KMS-11 (cell line): ENCODE measurements at regions not wholly inside any gene's neighbourhood (a gene's known extent, or its start where the extent isn't known, plus 50 kb on each side); places are given as distances from the start of the nearest gene placed in this dataset.

Experiments
- H2AFZ ChIP-seq: fragments of 200-600 bp; sonication (generic); 2 replicates; pipeline ENCODE4 v1.6.1; 2016; ENCODE audit warnings: antibody characterized with exemption, mixed run types, low read depth
- H3K27ac ChIP-seq: fragments of 200-600 bp; sonication (generic); 2 replicates; pipeline ENCODE4 v1.6.1; 2016; ENCODE audit warnings: mild to moderate bottlenecking, mixed run types
- H3K27me3 ChIP-seq: fragments of 200-600 bp; sonication (generic); 2 replicates; pipeline ENCODE4 v1.6.1; 2017; ENCODE audit warnings: mild to moderate bottlenecking, low read depth, mixed run types, moderate library complexity; ENCODE audit not compliant: insufficient read depth
- H3K36me3 ChIP-seq: fragments of 200-600 bp; sonication (generic); 2 replicates; pipeline ENCODE4 v1.6.1; 2017; ENCODE audit warnings: mild to moderate bottlenecking, mixed run types; ENCODE audit not compliant: insufficient read depth
- H3K4me1 ChIP-seq: fragments of 200-600 bp; sonication (generic); 2 replicates; pipeline ENCODE4 v1.6.1; 2016; ENCODE audit warnings: mild to moderate bottlenecking, low read depth, mixed run types; ENCODE audit not compliant: poor library complexity, severe bottlenecking
- H3K4me2 ChIP-seq: fragments of 200-600 bp; sonication (generic); 2 replicates; pipeline ENCODE4 v1.7.0; 2016; ENCODE audit warnings: mild to moderate bottlenecking, mixed run types
- H3K4me3 ChIP-seq: fragments of 200-600 bp; sonication (generic); IDR thresholded peaks from 2 replicates; pipeline ENCODE4 v1.6.1; 2017; ENCODE audit warnings: low read depth, low read length, mixed read lengths; ENCODE audit not compliant: insufficient read depth
- H3K79me2 ChIP-seq: fragments of 200-600 bp; sonication (generic); 2 replicates; pipeline ENCODE4 v1.6.1; 2016; ENCODE audit warnings: low read depth, mixed run types; ENCODE audit not compliant: insufficient read depth
- H3K9ac ChIP-seq: fragments of 200-600 bp; sonication (generic); 2 replicates; pipeline ENCODE4 v1.6.1; 2016; ENCODE audit warnings: mild to moderate bottlenecking, mixed run types
- H4K20me1 ChIP-seq: fragments of 200-600 bp; sonication (generic); 2 replicates; pipeline ENCODE4 v1.6.1; 2016; ENCODE audit warnings: mild to moderate bottlenecking, mixed run types; ENCODE audit not compliant: insufficient read depth
- CTCF ChIP-seq: fragments of 200-600 bp; sonication (generic); conservative IDR thresholded peaks from 2 replicates; pipeline ENCODE4 v1.6.1; 2017; ENCODE audit warnings: low read depth, mild to moderate bottlenecking, antibody characterized with exemption, low read length, moderate library complexity, mixed read lengths

GRCh38 chr1:81388435-81388834 lies 412.3 kb upstream of the ADGRL2 start:
- Histone ChIP-seq H2AFZ (no peak overlapping the region), H3K79me2 (no peaks in the 10 kb centered on the region), H4K20me1 (no peaks in the 10 kb centered on the region), H3K27ac (no peak overlapping the region), H3K27me3 (no peaks in the 10 kb centered on the region), H3K4me3 (no peak overlapping the region), H3K9ac (no peak overlapping the region), H3K36me3 (no peaks in the 10 kb centered on the region), H3K4me1 (no peaks in the 10 kb centered on the region), H3K4me2 (no peak overlapping the region)
- TF ChIP-seq CTCF, result no peak

DNA sequence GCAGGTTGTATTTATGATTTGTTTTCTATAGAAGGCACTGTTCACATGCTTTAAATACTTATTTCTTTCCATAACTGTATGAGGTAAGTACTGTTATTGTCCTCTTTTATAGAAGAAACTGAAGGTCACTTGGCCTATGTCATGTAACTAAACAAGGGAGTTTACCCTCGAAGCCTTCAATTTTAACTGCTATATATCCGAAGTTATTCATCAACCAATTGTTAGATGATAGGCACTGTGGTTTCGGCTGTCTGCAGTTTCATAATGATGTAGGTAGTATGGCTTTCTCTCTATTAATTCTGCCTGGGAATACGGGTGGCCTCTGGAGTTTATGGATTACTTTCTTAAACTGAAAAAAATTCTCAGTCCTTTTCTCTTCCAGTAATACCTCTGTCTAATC lies 413.3 kb upstream of the ADGRL2 start:
- TF ChIP-seq CTCF, result no peak
- no peaks in the 10 kb centered on the region for H3K4me1 ChIP-seq
- H2AFZ ChIP-seq, result no peak overlapping the region
- H4K20me1 ChIP-seq, result no peaks in the 10 kb centered on the region
- no peak overlapping the region for H3K4me3 ChIP-seq
- no peaks in the 10 kb centered on the region for H3K79me2 ChIP-seq
- no peak overlapping the region for H3K9ac ChIP-seq
- no peaks in the 10 kb centered on the region for H3K27me3 ChIP-seq
- no peaks in the 10 kb centered on the region for H3K36me3 ChIP-seq
- no peak overlapping the region for H3K4me2 ChIP-seq
- no peak overlapping the region for H3K27ac ChIP-seq

DNA sequence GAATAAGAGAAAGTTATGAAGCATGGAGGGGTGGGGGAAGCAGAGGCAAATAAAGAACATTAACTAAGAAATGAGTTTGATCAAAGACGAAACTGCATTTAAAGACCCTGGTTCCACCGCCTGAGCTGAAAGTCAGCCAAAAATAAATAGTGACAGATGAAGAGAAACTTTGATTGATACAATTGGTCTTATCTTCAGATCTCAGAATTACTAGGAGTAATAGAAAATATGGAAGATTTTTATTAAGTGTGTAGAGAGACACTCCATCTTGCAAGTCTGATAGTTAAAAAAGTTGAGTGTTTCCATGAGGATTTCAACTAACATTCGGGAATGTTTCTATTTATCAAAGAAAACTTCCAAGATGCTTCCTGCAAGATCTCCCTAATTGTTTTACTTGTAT lies 418.2 kb upstream of the ADGRL2 start:
- Histone ChIP-seq H3K4me1 (no peaks in the 10 kb centered on the region), H3K79me2 (no peaks in the 10 kb centered on the region), H3K4me2 (no peak overlapping the region), H3K27me3 (no peaks in the 10 kb centered on the region), H4K20me1 (no peaks in the 10 kb centered on the region), H2AFZ (no peak overlapping the region), H3K4me3 (no peak overlapping the region), H3K27ac (no peak overlapping the region), H3K9ac (no peak overlapping the region), H3K36me3 (no peaks in the 10 kb centered on the region)
- TF ChIP-seq CTCF, result no peak

DNA sequence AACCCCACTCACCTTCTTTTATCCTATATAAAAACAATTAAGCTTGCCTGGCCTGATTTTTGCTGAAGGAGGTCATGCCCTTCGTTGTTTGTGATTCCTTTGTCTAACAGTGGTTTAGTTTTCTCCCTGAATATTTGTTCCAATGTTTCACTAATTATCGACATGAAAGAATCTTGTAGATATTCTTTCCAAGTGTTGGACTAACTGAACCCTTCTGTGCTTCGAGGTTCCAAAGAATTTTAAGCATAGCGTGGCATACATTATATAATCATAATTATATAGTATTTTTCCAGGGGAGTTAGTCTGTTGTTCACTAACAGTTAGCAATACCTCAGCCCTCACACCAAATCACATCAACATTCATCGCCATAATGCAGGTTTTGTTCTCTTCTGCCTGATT lies 418.9 kb upstream of the ADGRL2 start:
- H3K79me2 ChIP-seq, result no peaks in the 10 kb centered on the region
- no peaks in the 10 kb centered on the region for H4K20me1 ChIP-seq
- H3K36me3 ChIP-seq, result no peaks in the 10 kb centered on the region
- no peak overlapping the region for H3K27ac ChIP-seq
- H3K4me3 ChIP-seq, result no peak overlapping the region
- H3K9ac ChIP-seq, result no peak overlapping the region
- no peak overlapping the region for H2AFZ ChIP-seq
- H3K27me3 ChIP-seq, result no peaks in the 10 kb centered on the region
- no peak for TF ChIP-seq CTCF
- H3K4me2 ChIP-seq, result no peak overlapping the region
- H3K4me1 ChIP-seq, result no peaks in the 10 kb centered on the region

DNA sequence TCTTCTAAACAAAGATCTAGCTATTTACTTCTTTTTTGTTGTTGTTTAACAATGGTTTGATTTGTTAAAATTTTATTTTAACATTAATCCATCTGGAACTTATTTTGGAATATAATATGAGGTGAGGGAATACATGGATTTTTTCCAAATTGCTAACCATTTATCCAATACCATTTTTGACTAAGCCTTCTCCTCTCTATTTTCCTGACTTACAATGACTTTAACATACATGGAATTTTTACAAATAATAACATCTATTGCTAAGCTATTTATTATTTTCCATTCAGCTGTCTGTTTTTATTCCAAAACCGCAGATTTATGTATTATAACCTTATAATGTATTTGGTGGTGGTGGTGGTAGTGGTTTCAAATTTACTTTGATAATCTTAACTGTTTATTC lies 420.3 kb upstream of the ADGRL2 start:
- H3K27ac ChIP-seq, result no peak overlapping the region

More for the DNA sequence above, 420.3 kb upstream of the ADGRL2 start:
- Histone ChIP-seq H3K4me1 (no peaks in the 10 kb centered on the region), H3K36me3 (no peaks in the 10 kb centered on the region), H2AFZ (no peak overlapping the region), H3K4me3 (no peak overlapping the region), H3K4me2 (no peak overlapping the region), H4K20me1 (no peaks in the 10 kb centered on the region), H3K9ac (no peak overlapping the region), H3K27me3 (no peaks in the 10 kb centered on the region), H3K79me2 (no peaks in the 10 kb centered on the region)
- TF ChIP-seq CTCF, result no peak
